Activated CD8-positive, alpha-beta memory T cell treated with anti-CD3 and anti-CD28 coated beads, Interleukin-2, amount 50 U/mL, for 48 hours (primary cell): ENCODE measurements at regions not wholly inside any gene's neighbourhood (a gene's known extent, or its start where the extent isn't known, plus 50 kb on each side); places are given as distances from the start of the nearest gene placed in this dataset.

Experiments used
- DNase-seq: peaks from one replicate; pipeline ENCODE4 v3.0.0-alpha.2; 2020

DNA sequence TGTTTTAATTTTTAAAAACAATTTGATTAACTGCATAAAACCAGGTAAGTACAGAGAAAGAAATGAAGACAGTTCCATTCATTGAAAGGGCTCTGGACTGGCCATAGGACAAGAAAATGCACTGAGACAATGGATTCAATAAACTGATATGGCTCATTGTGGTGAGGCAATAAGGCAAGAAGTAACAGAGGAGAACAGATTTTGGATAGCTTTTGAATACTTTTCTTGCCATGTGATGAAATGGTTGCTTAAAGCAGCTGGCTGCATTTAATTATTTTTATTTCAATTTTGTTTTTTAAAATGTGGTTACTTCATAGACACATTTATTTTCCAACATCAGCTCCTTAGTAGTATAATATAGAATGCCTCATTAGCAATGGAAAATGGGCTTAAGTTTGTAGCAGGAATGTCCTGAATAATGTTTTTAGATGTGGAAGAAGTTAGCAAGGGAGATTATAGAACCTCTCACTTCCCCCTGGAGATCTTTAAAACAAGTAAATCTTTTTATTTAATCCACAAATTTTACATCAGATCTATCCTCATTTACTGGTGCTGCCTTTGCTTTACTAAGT lies 646.9 kb upstream of the ZEB2 start:
- DNase-seq: no peak

DNA sequence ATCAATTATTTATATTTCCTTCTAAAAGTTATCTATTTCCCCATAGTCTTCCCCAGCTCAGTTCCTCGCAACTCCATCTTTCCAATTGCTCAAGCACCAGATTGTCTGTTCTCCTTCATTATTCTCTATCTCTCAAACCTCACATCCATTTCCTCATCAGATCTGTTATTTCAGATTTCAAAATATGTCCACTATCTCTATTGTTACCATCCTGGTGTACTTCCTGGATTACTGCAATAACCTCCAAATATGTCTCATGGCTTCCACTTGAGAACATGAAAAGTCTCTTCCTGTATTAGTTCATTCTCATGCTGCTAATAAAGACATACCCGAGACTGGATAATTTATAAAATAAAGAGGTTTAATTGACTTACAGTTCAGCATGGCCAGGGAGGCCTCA lies 641.7 kb upstream of the ZEB2 start:
- DNase-seq: no peak

DNA sequence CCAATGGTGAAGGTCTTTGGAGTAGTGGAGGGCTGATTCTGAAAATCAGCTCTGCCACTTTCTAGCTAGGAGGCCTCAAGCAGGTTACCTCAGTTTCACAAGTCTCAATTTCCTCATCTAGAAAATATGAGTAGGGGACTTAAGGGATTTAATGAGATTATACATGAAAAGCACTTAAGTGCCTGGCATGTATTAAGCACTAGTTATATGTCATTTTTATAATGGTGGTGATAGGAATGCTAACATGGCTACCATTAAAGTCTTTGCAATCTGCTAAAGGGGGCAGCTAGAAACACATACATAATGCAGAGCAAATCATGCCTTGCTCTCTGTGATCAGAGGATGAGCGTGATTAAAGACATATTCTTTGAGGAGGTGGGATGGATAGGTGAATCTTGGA lies 640.9 kb upstream of the ZEB2 start:
- DNase-seq: no peak

DNA sequence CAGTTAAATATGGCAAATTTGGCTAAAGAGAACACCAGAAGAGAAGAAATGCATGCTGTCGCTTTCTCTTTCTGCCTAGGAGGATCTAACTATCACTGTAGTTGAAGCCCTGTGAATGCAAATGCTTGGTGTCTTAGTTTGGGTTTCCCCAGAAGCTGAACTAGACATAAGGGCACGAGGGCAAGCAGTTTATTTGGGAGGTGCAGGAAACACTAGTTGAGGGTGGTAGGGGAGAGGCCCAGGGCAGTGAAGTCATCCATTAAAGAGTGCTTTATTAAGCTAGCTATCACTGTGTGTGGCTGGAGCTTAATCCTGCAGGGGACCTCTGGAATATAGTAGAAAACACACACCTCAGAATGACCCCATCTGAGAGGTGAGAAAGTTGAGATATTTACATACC lies 639.8 kb upstream of the ZEB2 start:
- DNase-seq: no peak

DNA sequence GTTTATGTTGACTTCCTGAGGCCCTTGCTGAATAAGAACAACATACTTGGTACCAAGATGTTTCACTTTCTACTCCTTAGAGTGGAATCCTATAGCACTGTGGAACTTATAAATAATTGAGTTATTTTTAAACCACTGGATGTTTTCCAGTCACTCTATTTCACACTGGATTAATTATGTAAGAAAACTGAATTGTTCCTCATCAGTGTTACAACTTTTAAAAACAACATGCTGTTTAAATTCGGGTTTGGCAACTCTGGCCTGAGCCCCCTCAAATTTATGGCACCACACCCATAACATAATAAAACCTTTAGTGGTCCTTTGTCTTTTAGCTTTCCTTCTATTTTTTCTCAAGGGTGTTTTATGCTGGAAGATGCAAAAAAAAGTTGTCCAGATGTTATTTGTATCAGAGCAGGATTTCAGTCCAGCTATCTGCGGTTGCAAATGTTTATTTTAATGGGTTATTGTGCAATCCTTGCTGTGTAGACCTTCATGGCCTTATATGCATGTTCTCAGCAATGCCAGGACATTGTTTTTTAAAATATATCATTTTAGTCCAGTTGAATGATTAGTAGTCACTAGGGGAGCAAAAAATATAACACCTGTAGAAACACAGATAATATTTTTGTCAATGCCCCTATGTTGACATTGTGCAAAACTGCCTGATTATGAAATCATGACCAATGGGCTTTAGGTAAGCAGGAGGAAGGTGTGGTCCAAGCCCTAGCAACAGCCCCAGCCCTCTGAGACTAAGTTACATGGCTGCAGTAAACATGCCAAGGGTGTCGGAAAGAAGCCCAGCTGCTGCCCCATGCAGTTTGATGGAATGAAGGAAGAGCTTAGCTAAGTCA lies 638.0 kb upstream of the ZEB2 start:
- no peak for DNase-seq

DNA sequence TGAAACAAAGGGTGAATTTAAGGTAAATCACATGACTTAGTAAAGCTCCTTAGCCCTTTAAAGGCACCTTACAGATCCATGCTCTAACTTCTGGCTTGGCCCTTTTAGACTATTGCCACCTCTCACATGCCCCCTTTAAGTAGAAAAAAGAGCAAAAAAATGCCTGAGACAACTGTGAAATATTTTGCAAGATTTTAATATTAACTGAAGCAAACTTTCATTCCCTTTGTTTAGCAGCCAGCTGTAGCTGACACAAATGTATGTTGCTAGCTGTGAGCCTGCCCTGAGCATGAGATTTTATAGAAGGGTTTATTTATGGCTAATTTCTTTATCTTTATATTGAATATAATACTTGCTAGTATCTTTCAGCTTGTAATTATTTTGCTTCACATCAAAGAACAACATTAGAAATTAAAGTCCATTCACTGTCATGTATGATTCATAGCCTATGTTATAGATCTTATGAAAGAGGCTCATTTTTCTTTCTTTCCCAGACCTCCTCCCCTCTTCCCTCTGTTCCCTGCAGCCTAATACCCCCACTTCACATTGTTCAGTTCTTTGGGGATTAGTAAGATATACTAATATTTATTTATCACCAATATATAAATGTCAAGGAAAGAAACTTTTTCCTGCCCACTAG lies 637.2 kb upstream of the ZEB2 start:
- DNase-seq: no peak

DNA sequence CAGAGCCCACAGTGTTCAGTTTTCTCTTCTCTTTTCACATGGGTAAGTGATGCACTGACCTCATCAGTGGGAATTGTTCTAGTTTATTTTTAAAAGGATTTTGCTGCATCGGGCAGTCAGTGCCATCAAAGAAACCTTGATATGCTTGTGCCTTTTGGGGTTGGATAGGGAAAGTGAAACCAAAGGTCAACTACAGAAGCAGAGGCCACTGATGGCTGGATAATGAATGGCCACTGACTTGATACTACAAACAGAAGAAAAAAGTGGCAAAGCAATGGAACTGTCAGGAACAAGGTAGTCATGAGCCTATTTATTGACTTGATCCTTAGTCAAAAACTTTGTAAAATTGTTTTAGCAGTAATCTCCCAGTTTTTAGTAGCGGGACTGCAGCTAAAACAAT lies 636.3 kb upstream of the ZEB2 start:
- DNase-seq: no peak

DNA sequence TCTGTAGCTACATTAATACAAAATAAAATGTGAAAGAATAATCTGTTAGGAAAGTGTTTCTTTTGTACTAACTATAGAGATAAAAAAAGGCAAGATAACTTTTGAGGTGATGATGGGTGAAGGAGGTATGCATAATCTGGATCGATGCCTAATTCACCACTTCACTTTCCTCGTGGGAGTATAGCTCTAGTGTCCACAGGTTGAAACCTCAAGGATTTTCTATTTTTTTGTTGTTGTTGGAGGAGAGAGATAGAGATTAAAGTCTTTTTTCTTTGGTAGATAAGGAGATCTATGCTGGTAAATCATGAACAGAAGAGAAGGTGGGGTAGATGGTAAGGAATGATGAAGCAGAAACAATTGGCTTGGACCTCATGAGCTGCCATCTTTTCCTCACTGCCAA lies 635.3 kb upstream of the ZEB2 start:
- no peak for DNase-seq

DNA sequence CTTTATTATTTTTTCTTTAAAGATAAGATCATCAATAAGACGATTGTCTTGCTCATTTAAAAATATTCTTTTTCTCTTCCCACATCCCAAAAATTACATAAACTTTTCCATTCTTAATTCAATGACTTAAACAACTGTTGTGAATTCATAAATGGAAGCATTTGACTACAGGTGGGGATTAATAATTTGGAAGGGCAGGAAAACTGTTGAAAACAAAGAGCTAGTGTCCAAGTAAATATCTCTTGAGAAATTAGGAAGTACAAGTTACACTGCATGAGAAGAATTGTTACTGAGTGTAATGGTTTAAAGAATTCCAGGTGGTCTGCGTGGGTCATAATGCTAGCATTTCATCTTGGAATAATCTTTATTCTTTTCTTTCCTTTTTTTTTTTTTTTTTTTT lies 634.8 kb upstream of the ZEB2 start:
- DNase-seq: no peak

DNA sequence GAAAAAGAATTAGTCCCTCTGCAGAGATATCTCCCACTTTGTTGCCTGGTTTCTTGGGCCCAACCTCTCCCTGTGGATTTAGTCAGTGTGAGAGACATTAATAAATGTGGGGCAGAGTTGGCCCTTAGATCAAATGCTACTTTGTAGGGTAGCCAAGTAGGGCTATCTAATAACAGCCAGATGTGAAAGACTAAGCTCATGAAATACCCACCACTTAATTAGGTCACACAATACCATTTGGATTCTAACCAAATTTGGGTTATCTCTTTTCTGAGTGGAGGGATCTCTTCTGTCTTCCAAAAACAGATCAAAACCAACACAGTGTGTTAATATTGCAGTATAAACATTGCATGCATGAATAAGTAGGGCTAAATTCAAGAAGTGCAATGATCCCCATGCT lies 626.8 kb upstream of the ZEB2 start:
- DNase-seq: no peak

DNA sequence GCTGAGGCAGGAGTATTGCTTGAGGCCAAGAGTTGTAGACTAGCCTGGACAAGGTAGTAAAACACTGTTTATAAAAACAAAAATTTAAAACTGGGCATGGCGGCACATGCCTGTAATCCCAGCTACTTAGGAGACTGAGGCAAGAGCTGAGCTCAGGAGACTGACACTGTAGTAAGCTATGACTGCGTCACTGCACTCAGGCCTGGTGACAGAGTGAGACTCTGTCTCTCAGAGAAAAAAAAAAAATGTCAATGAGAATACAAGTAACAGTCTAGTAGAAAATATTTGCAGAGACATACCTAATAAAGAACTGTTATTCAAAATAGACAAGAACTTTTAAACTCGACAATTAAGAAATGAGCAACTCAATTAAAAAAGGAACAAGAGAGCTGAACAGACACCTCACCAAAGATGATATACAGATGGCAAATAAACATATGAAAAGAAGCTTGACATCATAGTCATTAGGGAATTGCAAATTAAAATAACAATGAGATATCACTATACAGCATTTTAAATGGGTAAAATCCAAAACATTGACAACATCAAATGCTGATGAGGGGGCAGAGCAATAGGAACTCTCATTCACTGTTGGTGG lies 624.3 kb upstream of the ZEB2 start:
- DNase-seq: no peak

DNA sequence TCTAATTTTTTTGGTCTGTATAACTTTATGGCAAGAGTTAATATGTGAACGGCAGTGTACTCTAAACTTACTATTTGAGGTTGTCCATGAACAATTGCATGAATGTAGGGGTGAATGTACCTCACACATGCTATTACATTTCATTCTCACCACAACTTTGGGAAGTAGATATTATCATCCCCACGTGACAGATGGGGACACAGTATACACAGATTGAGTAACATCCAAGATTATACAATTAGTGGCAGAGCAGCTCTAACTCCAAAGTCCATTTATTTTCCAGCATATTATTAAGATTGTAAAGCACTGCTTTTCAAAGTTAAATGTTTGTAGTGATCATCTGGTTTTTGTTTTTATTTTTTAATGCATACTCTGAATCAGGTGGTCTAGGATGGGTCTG lies 622.1 kb upstream of the ZEB2 start:
- no peak for DNase-seq

DNA sequence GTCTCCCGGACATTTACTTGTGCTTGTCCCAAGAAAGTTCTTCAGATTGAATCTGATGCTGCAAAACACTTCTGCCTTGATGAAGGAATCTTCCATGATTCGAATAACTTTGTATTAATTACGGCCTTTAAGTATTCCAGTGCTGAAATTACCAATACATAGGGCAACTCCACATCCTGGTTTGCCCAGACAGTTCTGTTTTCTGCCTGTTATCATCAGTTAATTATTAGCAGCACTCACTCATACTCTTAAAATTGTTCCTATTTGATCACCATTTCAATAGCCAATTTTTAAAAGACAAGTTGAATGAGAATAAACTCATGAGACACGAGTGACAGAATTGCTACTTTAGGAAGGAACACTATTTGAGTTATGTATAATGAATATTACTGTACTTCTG lies 620.7 kb upstream of the ZEB2 start:
- no peak for DNase-seq

DNA sequence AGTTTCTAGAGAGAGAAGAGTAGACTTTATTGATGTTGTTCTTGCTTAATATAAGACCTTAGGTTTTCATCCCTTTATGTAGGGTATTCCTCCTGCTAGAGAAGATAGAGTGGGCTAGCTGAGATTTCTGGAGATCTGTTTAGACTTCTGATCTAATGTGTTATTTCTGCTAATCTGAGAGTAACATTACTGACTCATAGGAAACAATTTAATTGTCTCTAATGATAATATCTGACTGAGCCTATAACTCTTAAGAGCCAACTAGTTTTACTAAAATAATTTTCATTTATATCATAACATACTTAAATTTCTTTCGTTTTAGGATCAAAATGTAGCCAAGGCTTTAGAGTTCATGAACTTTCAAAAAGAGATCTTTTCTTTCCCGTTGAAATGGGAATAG lies 618.7 kb upstream of the ZEB2 start:
- no peak for DNase-seq

DNA sequence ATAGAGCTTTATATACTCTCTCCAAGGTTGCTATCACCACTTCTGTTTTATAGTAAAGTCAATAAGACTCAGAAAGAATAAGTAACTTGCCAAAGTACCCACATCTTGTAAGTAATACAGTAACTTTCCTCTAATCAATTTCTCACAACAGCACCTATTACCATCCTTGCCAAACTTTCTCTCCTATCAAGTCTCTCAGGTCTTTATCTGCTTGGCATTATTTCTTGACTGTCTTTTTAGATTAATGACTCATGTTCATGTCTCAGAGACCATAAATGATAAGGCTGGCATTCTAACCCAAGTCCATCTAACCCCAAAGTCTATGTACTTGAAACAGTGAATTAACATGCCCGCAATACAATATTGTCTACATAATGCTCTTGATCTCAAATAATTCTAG lies 618.0 kb upstream of the ZEB2 start:
- DNase-seq: no peak

DNA sequence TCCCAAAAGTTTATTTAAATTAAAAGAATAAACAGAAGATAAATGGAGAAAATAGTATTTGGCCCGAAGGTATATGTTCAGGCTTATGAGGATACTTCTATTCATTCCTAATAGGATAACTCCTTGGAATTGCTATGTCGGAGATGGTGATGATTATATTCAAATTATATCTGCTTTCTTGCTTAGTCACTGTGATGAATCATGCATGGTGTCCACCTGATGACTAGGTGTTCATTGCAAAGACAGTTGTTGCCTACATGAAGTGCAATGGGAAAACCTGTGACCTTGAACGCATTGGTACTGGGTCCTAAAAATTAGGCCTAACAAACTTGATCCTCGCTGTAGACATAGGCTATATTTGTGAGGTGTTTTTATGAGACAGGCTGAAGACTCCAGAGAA lies 617.3 kb upstream of the ZEB2 start:
- no peak for DNase-seq

DNA sequence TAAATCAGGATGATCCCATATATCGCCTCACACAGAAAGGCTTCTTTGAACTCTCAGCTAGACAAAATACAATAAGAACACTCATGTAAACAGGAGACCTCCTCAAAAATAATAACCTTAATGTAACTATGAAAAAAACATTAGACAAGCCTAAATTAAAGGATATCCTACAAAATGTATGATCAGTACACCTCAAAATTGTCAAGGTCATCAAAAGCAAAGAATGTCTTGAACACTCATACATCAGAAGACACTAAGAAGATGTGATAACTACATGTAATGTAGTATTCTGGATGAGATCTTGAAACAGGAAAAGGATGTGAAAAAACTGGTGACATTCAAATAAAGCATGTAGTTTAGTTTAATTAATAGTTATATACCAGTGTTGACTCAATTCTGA lies 616.8 kb upstream of the ZEB2 start:
- no peak for DNase-seq

DNA sequence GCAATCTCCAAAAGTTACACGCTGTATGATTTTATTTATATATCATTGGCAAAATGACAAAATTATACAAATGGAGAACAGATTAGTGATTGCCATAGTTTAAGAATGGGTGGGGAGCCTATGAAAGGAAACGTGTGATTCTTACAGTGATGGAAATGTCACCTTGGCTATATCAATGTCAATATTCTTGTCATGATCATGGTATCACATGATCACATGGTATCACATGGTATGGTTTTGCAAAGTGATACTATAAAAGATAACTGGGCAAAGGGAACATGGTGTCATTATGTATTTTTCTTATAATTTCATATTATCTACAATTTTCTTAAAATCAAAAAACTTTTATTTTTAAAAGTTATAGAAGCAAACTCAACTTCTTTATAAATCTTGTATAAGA lies 606.2 kb upstream of the ZEB2 start:
- no peak for DNase-seq

DNA sequence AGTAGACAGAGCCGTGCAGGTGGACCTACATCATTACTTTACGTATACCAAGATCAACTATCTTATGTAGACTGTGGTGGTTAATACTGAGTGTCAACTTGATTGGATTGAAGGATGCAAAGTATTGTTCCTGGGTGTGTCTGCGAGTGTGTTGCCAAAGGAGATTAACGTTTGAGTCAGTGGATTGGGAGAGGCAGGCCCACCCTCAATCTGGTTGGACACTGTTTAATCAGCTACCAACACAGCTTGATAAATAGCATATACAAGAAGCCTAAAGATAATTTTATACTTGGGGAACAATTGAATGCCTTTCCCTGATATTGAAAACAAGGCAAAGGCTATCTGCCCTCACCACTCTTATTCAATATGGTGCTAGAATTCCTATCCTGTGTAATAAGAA lies 604.2 kb upstream of the ZEB2 start:
- no peak for DNase-seq

DNA sequence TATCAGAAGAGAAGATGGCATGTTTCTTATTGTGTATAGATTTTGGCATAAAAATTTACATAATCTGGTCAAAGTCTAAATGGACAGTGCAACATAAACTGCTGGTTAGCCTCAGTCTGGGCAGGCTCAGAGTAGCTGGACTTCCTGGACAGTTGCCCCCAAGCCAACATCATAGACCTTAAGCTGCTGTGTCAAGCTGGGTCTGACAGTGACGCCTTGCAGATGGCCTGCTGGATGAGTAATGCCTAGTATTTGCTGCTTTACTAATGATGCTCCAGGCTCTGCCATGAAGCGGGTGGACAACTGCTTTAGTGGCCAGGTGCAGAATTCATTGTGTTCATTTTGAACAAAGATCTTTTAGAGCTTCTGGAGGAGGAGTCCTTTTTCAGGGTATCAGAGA lies 603.7 kb upstream of the ZEB2 start:
- no peak for DNase-seq

DNA sequence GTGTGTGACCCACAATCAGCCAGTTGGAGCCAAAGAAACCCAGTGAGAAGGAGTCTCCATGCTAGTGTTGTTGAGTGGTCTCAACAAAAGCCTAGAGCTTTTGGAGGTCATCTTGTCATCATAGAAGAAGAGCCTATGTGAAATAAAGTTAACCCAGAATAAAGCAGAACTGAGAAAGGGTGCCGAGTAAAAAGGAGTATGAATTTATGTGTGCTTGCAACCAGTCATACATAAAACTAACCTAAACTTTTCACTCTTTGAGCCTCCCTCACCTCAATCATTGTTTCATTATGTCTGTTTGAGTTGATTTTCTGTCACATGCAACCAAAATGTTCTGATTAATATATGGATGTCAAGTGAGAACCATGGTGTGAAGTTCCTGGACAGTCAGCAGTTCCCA lies 599.3 kb upstream of the ZEB2 start:
- DNase-seq: no peak

DNA sequence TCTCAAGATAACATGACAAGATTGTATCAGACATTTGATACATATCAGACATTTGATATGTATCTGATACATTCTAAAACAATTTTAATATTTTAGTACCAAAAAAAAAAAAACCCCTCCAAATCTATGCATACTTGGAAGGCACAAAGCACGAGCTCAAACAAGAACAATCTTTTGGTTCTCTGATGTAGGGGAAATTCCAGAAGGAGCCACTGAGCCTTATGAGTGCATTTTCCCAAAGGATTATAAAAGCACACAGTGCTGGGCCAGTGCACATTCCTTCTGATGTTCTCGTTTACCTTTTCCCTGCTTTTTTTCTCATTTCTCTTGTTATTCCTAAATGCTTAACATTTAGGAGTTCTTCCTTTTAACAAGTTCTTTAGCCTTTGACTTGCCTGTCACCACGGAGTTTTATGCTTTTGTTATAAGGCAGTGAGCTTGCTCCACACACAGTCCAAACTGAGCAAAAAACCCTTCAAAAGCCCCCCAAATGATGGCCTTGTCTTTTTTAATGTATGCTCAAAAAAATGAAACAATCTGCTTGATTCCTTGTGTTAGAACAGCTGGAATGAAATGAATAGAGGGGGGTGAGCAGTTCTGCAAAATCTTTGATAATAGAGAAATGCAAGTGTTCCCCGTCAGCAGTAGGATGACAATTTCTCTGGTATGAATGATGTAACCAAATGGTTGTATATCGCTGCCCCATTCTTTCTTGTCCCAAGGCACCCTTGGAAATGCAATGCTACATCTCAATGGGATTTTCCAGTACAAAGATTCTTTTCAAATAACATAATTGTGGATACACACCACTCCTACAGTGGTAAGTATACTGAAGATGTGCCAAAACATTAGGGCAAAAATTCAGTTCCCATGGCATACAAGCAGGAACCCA lies 597.2 kb upstream of the ZEB2 start:
- no peak for DNase-seq

DNA sequence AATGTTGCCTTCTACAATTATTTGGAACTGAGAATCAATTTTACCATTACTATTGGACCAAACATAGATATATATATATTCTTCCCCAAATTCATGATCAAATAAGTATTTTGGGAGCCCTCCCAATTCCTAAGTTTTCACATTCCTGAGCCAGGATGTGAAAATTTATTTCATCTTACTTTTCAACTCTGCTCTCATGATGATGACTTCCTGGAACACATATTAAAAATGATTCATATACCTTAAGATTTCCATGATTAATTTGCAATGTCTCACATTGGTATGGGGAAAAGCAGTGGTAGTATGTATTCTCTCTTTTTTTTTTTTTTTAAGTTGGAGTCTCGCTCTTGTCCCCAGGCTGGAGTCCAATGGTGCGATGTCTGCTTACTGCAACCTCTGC lies 596.1 kb upstream of the ZEB2 start:
- no peak for DNase-seq
